MM.1S (cell line): ENCODE measurements at regions not wholly inside any gene's neighbourhood (a gene's known extent, or its start where the extent isn't known, plus 50 kb on each side); places are given as distances from the start of the nearest gene placed in this dataset.

Experiments used
- DNase-seq: peaks from one replicate; pipeline ENCODE4 v3.0.0-alpha.2; 2015
- H2AFZ ChIP-seq: fragments of 300-600 bp; sonication (generic); 2 replicates; pipeline ENCODE4 v1.6.0; 2016; ENCODE audit warnings: antibody characterized with exemption, low read length
- H3F3A ChIP-seq: fragments of 300-600 bp; sonication (generic); 2 replicates; pipeline ENCODE4 v1.6.1; 2016; ENCODE audit warnings: mild to moderate bottlenecking, antibody characterized with exemption, low read length, moderate library complexity, mixed read lengths; ENCODE audit not compliant: insufficient read depth
- H3K27ac ChIP-seq: fragments of 300-600 bp; sonication (generic); 2 replicates; pipeline ENCODE4 v1.5.1; 2016; ENCODE audit warnings: mild to moderate bottlenecking, low read length
- H3K27me3 ChIP-seq: fragments of 300-600 bp; sonication (generic); replicated peaks from 2 replicates; pipeline ENCODE4 v1.6.0; 2016; ENCODE audit warnings: low read length; ENCODE audit not compliant: insufficient read depth
- H3K36me3 ChIP-seq: fragments of 300-600 bp; sonication (generic); replicated peaks from 2 replicates; pipeline ENCODE4 v1.6.1; 2016; ENCODE audit warnings: mild to moderate bottlenecking, low read length, mixed read lengths; ENCODE audit not compliant: insufficient read depth
- H3K4me1 ChIP-seq: fragments of 300-600 bp; sonication (generic); 2 replicates; pipeline ENCODE4 v1.6.1; 2016; ENCODE audit warnings: low read length, mixed read lengths
- H3K4me2 ChIP-seq: fragments of 300-600 bp; sonication (generic); 2 replicates; pipeline ENCODE4 v1.6.0; 2016; ENCODE audit warnings: low read depth, low read length
- H3K4me3 ChIP-seq: fragments of 300-600 bp; sonication (generic); 2 replicates; pipeline ENCODE4 v1.5.1; 2016; ENCODE audit warnings: low read length, mixed read lengths
- H3K79me2 ChIP-seq: fragments of 300-600 bp; sonication (generic); 2 replicates; pipeline ENCODE4 v1.6.1; 2016; ENCODE audit warnings: mixed run types, low read length, mixed read lengths
- H3K9ac ChIP-seq: fragments of 300-600 bp; sonication (generic); 2 replicates; pipeline ENCODE4 v1.6.1; 2016; ENCODE audit warnings: low read length, mixed read lengths
- H3K9me2 ChIP-seq: fragments of 300-600 bp; sonication (generic); replicated peaks from 2 replicates; pipeline ENCODE4 v1.6.1; 2016; ENCODE audit warnings: mild to moderate bottlenecking, low read length, mixed read lengths; ENCODE audit not compliant: insufficient read depth
- H3K9me3 ChIP-seq: fragments of 300-600 bp; sonication (generic); replicated peaks from 2 replicates; pipeline ENCODE4 v1.6.1; 2016; ENCODE audit warnings: mild to moderate bottlenecking, low read length, mixed read lengths; ENCODE audit not compliant: insufficient read depth
- H4K20me1 ChIP-seq: fragments of 300-600 bp; sonication (generic); 2 replicates; pipeline ENCODE4 v1.6.1; 2016; ENCODE audit warnings: mild to moderate bottlenecking, low read length, moderate library complexity, mixed read lengths; ENCODE audit not compliant: insufficient read depth
- EZH2 ChIP-seq: fragments of 300-600 bp; sonication (generic); optimal IDR thresholded peaks from 2 replicates; pipeline ENCODE3; 2017; ENCODE audit warnings: low read depth, mild to moderate bottlenecking, antibody characterized with exemption, low read length, mixed read lengths
- EZH2phosphoT487 ChIP-seq: fragments of 300-600 bp; sonication (generic); IDR thresholded peaks from 2 replicates; pipeline ENCODE4 v1.6.1; 2018; ENCODE audit warnings: antibody characterized with exemption, low read length
- TF ChIP-seq, protein P1 (sequence below): fragments of 300-600 bp; sonication (generic); IDR thresholded peaks from 2 replicates; pipeline ENCODE4 v1.5.1; 2016; ENCODE audit warnings: antibody characterized with exemption, low read length, mixed read lengths

DNA sequence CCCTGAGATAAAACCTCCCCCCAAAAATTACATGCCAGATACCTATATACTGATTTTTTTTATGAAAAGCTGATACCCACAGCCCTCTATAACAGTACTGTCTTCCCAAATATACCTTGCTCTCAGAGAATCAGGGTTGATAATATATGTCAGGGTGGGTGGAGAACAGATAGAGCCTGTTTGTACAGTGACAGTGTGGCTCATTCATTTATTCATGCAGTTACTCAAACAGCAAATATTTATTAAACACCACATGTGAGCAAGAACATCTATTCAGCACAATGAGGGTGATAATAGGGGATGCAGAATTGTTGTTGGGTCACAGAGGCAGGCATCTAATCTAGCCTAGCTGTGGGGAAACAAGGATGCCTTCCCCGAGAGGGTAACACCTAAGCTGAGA, 334.2 kb downstream of the MAFB start:
- Histone ChIP-seq H4K20me1 (no peaks in the 10 kb centered on the region), H3K27ac (no peak overlapping the region)
- TF ChIP-seq EZH2 (no peak), EZH2phosphoT487 (no peak)
- TF ChIP-seq, protein P1, sequence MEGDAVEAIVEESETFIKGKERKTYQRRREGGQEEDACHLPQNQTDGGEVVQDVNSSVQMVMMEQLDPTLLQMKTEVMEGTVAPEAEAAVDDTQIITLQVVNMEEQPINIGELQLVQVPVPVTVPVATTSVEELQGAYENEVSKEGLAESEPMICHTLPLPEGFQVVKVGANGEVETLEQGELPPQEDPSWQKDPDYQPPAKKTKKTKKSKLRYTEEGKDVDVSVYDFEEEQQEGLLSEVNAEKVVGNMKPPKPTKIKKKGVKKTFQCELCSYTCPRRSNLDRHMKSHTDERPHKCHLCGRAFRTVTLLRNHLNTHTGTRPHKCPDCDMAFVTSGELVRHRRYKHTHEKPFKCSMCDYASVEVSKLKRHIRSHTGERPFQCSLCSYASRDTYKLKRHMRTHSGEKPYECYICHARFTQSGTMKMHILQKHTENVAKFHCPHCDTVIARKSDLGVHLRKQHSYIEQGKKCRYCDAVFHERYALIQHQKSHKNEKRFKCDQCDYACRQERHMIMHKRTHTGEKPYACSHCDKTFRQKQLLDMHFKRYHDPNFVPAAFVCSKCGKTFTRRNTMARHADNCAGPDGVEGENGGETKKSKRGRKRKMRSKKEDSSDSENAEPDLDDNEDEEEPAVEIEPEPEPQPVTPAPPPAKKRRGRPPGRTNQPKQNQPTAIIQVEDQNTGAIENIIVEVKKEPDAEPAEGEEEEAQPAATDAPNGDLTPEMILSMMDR: no peak

DNA sequence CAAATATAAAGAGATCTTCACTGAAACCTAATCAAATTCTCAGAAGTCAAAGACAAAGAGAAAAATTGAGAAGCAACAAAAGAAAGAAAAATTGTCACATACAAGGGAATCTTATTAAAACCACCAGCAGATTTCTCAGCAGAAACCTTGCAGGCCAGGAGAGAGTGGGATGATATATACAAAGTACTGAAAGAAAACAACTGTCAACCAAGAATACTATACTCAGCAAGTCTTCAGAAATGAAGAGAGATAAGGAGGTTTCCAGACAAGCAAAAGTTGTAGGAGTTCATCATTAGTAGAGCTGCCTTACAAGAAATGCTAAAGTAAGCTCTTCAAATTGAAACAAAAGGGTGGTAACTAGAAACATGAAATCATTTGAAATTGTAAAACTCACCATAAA, 345.6 kb downstream of the MAFB start:
- Histone ChIP-seq H3F3A (no peaks in the 10 kb centered on the region), H3K79me2 (no peaks in the 10 kb centered on the region), H3K9me2 (no peaks in the 10 kb centered on the region), H3K4me2 (no peak overlapping the region), H3K9me3 (no peaks in the 10 kb centered on the region), H3K27ac (no peak overlapping the region), H3K27me3 (no peaks in the 10 kb centered on the region), H3K9ac (no peak overlapping the region), H3K36me3 (no peaks in the 10 kb centered on the region), H3K4me3 (no peak overlapping the region), H4K20me1 (no peaks in the 10 kb centered on the region), H2AFZ (no peak overlapping the region), H3K4me1 (no peaks in the 10 kb centered on the region)
- TF ChIP-seq, protein P1: no peak
- TF ChIP-seq EZH2 (no peak), EZH2phosphoT487 (no peak)
- no peak for DNase-seq

More for the DNA sequence above, 334.2 kb downstream of the MAFB start:
- no peaks in the 10 kb centered on the region for H3K9me2 ChIP-seq
- no peak overlapping the region for H3K4me3 ChIP-seq
- no peaks in the 10 kb centered on the region for H3K27me3 ChIP-seq
- no peaks in the 10 kb centered on the region for H3K36me3 ChIP-seq
- no peaks in the 10 kb centered on the region for H3K9me3 ChIP-seq
- H2AFZ ChIP-seq: no peak overlapping the region
- no peaks in the 10 kb centered on the region for H3K79me2 ChIP-seq
- no peaks in the 10 kb centered on the region for H3F3A ChIP-seq
- H3K4me1 ChIP-seq: no peaks in the 10 kb centered on the region
- no peak overlapping the region for H3K9ac ChIP-seq
- no peak overlapping the region for H3K4me2 ChIP-seq
- DNase-seq: no peak

DNA sequence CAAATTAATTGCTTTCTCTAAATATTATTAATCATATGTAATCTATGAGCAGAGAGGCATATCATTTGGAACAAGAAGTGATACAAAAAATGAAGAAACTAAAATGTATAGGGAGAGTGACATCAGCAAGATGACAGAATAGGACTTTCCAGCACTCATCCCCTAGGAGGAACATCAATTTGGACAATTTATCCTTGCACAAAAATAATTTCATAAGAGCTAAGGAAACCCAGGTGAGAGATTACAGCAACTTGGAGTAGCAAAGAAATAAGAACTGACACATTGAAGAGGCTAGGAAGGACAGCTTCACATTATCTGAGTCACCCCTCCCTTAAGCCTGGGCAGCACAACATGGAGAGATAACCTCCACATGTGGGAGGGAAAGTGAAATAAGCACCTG, 347.5 kb downstream of the MAFB start:
- Histone ChIP-seq H3F3A (no peaks in the 10 kb centered on the region), H3K79me2 (no peaks in the 10 kb centered on the region), H3K27ac (no peak overlapping the region), H3K4me1 (no peaks in the 10 kb centered on the region), H2AFZ (no peak overlapping the region), H3K4me2 (no peak overlapping the region), H3K9me2 (no peaks in the 10 kb centered on the region), H3K9me3 (no peaks in the 10 kb centered on the region), H3K27me3 (no peaks in the 10 kb centered on the region), H3K9ac (no peak overlapping the region), H3K4me3 (no peak overlapping the region), H3K36me3 (no peaks in the 10 kb centered on the region), H4K20me1 (no peaks in the 10 kb centered on the region)
- TF ChIP-seq EZH2: no peak
- DNase-seq: no peak

DNA sequence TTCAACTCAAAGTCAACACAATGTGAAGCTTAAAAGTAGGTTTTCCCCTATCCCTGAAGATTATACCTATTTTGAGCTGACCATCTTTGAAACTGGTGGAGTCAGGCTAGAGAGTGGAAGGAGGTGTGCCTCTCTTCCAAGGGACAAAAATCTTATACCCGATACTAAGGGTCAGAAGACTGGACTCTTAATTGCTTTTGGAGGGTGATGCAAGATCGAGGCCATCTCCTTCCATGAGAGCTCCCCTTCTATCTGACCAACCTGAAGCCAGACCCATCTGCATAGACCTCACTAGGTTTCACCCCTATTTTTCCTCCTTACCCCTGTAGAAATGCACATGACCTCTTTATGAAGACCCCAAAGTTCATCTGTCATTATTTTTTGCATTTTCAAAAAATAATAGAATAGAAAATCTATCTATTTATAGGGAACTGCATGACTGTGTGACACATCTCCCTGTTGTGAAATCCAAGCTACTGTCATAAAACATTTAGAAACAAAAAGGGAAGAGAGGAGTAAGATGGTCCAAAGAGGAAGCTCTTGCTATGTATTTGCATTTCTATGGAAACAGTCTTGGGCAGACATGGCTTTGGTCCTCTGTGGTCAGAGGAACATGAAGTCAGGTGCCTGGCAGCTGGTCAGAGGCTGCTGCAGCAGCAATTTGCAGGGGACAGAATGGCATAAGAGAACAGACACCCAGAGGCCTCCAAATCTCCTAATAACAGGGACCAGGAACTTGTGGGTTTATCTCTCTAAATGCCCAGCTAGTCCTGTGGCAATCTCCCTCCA, 349.2 kb downstream of the MAFB start:
- H2AFZ ChIP-seq: no peak overlapping the region
- H3K9me3 ChIP-seq: no peaks in the 10 kb centered on the region
- TF ChIP-seq EZH2: no peak
- TF ChIP-seq, protein P1: no peak
- TF ChIP-seq EZH2phosphoT487: no peak
- no peaks in the 10 kb centered on the region for H3K79me2 ChIP-seq
- H3K27ac ChIP-seq: no peak overlapping the region
- no peaks in the 10 kb centered on the region for H3F3A ChIP-seq
- no peaks in the 10 kb centered on the region for H4K20me1 ChIP-seq
- no peaks in the 10 kb centered on the region for H3K27me3 ChIP-seq
- H3K4me2 ChIP-seq: no peak overlapping the region
- H3K9me2 ChIP-seq: no peaks in the 10 kb centered on the region
- H3K36me3 ChIP-seq: no peaks in the 10 kb centered on the region
- no peaks in the 10 kb centered on the region for H3K4me1 ChIP-seq
- no peak overlapping the region for H3K4me3 ChIP-seq
- DNase-seq: no peak
- H3K9ac ChIP-seq: no peak overlapping the region
